Body of pancreas (tissue), 4 donors: ENCODE measurements at regions not wholly inside any gene's neighbourhood (a gene's known extent, or its start where the extent isn't known, plus 50 kb on each side); places are given as distances from the start of the nearest gene placed in this dataset.
A peak's percentile ranks its signal among the peaks of the same experiment; 100 is the strongest.

Experiments used
- ATAC-seq: fragments of 150-250 bp; one replicate; pipeline ENCODE4 v1.9.1; 2016
- DNase-seq, 4 donors: peaks; one replicate each; pipeline ENCODE4 v3.0.0-alpha.2; 2019
- H3K27ac ChIP-seq, 4 donors: fragments of 200-600 bp; sonication (generic); 1 replicate in 3 of 4; 2 replicates in 1 of 4; pipeline versions ENCODE4 v1.5.1 to v1.6.1; 2016 to 2019; ENCODE audit warnings: mild to moderate bottlenecking in 1 of 4, mixed read lengths in 1 of 4, moderate library complexity in 1 of 4
- H3K27me3 ChIP-seq, 2 donors: fragments of 200-600 bp; sonication (generic); one replicate each; pipeline ENCODE4 v1.6.0; 2016; ENCODE audit warnings: mild to moderate bottlenecking in 1 of 2
- H3K36me3 ChIP-seq, 2 donors: fragments of 200-600 bp; sonication (generic); replicated peaks in 1 of 2; 2 replicates each; pipeline ENCODE4 v1.5.1; 2016; ENCODE audit warnings: low read depth in 2 of 2; ENCODE audit not compliant: insufficient read depth in 1 of 2
- H3K4me1 ChIP-seq: fragments of 200-600 bp; sonication (generic); one replicate; pipeline ENCODE4 v1.6.0; 2016
- H3K4me3 ChIP-seq, 2 donors: fragments of 200-600 bp; sonication (generic); 1 replicate in 1 of 2; 2 replicates in 1 of 2; pipeline ENCODE4 v1.5.1; 2016 to 2019
- H3K9me3 ChIP-seq, 3 donors: fragments of 200-600 bp; sonication (generic); 1 replicate in 2 of 3; 2 replicates in 1 of 3; pipeline ENCODE4 v1.5.1; 2016
- POLR2A ChIP-seq, 3 donors: fragments of 450-650 bp; IDR thresholded peaks; one replicate each; pipeline ENCODE4 v1.6.1; 2016; ENCODE audit warnings: antibody characterized with exemption in 3 of 3, mild to moderate bottlenecking in 2 of 3
- WGBS, 2 donors: methylation state at CpG; one replicate each; pipeline ENCODE4 v1.1.5; 2017; 5-methylcytosine and 5-hydroxymethylcytosine counted together
- intact Hi-C: fragments of 100-400 bp; cut with DNase I; formaldehyde crosslinking; loops from one replicate; pipeline ENCODE4 v1.15.1; 2023
- TF ChIP-seq, protein P1 (sequence below), 7 experiments: fragments of 450-650 bp in 4 of 7; fragments of 200-600 bp in 3 of 7; sonication (generic) in 3 of 7; IDR thresholded peaks; one replicate each; pipeline ENCODE4 v1.5.1; 2016 to 2019; ENCODE audit warnings: antibody characterized with exemption in 7 of 7

DNA sequence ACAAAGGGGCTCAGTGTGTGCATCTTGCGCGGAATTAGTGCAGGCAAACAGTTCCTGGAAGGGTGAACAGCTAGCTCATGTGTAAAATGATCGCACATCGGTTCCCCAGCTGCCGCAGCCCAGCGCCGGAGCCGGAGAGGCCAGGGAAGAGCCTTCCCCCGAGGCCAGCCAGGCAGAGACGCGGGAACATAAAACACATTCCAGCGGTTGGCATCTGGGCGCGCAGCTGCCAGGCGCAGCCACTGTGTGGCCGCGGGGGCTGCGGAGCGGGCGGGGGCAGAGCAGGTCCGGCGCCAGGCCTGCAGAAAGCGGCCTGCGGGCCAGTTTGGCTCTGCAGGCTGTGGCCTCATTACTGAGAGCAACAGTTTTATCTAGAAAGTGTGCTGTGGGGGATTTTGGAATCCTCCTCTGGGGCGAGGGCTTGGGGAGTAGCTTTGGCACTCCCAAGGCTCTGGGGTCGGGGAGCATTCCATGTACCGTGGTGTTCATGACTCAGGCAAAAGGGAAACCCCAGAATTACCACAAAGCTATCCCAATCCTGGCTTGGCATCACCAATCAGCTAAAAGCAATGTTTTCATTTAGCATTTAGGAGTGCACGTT lies 74.3 kb downstream of the SAMD9 start:
- Histone ChIP-seq H3K9me3 (no peaks in the 10 kb centered on the region), H3K4me3 (no peak overlapping the region), H3K27ac (no peak overlapping the region), H3K4me1 (no peaks in the 10 kb centered on the region), H3K36me3 (no peaks in the 10 kb centered on the region), H3K27me3 (no peaks in the 10 kb centered on the region)
- ATAC-seq (peak; percentile 18), DNase-seq (peak in 1 of 4 donors; percentile 8)
- WGBS, 2 donors = 27 to 38% methylated on average over 6 to 28 of the region's 28 CpGs
- no peak for TF ChIP-seq POLR2A (IDR thresholded peaks at IDR 0.05)
- TF ChIP-seq, protein P1, sequence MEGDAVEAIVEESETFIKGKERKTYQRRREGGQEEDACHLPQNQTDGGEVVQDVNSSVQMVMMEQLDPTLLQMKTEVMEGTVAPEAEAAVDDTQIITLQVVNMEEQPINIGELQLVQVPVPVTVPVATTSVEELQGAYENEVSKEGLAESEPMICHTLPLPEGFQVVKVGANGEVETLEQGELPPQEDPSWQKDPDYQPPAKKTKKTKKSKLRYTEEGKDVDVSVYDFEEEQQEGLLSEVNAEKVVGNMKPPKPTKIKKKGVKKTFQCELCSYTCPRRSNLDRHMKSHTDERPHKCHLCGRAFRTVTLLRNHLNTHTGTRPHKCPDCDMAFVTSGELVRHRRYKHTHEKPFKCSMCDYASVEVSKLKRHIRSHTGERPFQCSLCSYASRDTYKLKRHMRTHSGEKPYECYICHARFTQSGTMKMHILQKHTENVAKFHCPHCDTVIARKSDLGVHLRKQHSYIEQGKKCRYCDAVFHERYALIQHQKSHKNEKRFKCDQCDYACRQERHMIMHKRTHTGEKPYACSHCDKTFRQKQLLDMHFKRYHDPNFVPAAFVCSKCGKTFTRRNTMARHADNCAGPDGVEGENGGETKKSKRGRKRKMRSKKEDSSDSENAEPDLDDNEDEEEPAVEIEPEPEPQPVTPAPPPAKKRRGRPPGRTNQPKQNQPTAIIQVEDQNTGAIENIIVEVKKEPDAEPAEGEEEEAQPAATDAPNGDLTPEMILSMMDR (IDR thresholded peaks at IDR 0.05) = no peak
- intact Hi-C loops = no loop called here

- Histone ChIP-seq H3K27me3 (no peaks in the 10 kb centered on the region), H3K36me3 (no peaks in the 10 kb centered on the region)
- ATAC-seq = no peak
Measured at GRCh38 chr7:93040355-93040754, 77.4 kb downstream of the SAMD9 start.

GRCh38 chr7:93039786-93040185 lies 78.0 kb downstream of the SAMD9 start:
- intact Hi-C loops = no loop called here
- DNase-seq = no peak
- Histone ChIP-seq H3K4me3 (no peak overlapping the region), H3K9me3 (no peaks in the 10 kb centered on the region), H3K27ac (no peak overlapping the region), H3K4me1 (no peaks in the 10 kb centered on the region), H3K36me3 (no peaks in the 10 kb centered on the region), H3K27me3 (no peaks in the 10 kb centered on the region)
- no peak for ATAC-seq
- TF ChIP-seq, protein P1 (IDR thresholded peaks at IDR 0.05) = no peak
- no peak for TF ChIP-seq POLR2A (IDR thresholded peaks at IDR 0.05)
- WGBS, 2 donors = 71 to 84% methylated on average over 1 to 3 of the region's 3 CpGs

More at GRCh38 chr7:93040355-93040754, 77.4 kb downstream of the SAMD9 start:
- Histone ChIP-seq H3K4me1 (no peaks in the 10 kb centered on the region), H3K4me3 (no peak overlapping the region), H3K27ac (no peak overlapping the region), H3K9me3 (no peaks in the 10 kb centered on the region)
- DNase-seq = peak in 1 of 4 donors; percentile 49
- TF ChIP-seq POLR2A (IDR thresholded peaks at IDR 0.05) = no peak
- TF ChIP-seq, protein P1 (IDR thresholded peaks at IDR 0.05) = no peak
- intact Hi-C loops = no loop called here
- WGBS, 2 donors = 59 to 70% methylated on average over 8 to 10 of the region's 10 CpGs

GRCh38 chr7:93039282-93039681 lies 78.5 kb downstream of the SAMD9 start:
- 82 to 89% methylated on average over 2 to 3 of the region's 3 CpGs for WGBS, 2 donors
- H3K4me3 ChIP-seq = no peak overlapping the region
- H3K4me1 ChIP-seq = no peaks in the 10 kb centered on the region
- H3K36me3 ChIP-seq = no peaks in the 10 kb centered on the region
- TF ChIP-seq POLR2A (IDR thresholded peaks at IDR 0.05) = no peak
- TF ChIP-seq, protein P1 (IDR thresholded peaks at IDR 0.05) = no peak
- no peak for DNase-seq
- H3K27ac ChIP-seq = no peak overlapping the region
- no peaks in the 10 kb centered on the region for H3K9me3 ChIP-seq
- no peak for ATAC-seq
- H3K27me3 ChIP-seq = no peaks in the 10 kb centered on the region
- intact Hi-C loops = no loop called here

DNA sequence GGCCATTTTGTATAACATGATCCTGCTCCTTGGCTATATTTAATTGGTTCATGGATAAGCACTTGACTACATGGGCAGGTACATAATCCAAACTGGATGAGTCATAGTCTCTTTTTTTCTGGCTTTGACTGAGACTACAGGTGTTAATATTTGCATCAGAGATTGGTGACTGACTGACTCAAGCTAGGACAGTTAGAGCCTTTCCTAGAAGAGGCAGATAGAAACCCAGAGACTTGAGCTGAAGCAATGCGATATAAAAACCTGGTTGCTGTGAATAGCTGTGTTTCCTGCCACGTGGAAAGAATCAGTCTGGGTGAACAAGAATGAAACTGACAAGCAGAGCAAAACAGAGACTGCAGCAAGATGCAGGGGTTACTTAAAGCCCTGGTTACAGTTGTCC lies 81.0 kb downstream of the SAMD9 start:
- intact Hi-C loops = no loop called here
- no peak overlapping the region for H3K4me3 ChIP-seq
- no peak overlapping the region for H3K27ac ChIP-seq
- no peaks in the 10 kb centered on the region for H3K4me1 ChIP-seq
- DNase-seq (no peak), ATAC-seq (no peak)
- TF ChIP-seq, protein P1 (IDR thresholded peaks at IDR 0.05) = no peak
- no peak for TF ChIP-seq POLR2A (IDR thresholded peaks at IDR 0.05)
- no peaks in the 10 kb centered on the region for H3K36me3 ChIP-seq
- H3K27me3 ChIP-seq = no peaks in the 10 kb centered on the region
- WGBS, 2 donors = 39 to 63% methylated on average over 2 of the region's 2 CpGs
- no peaks in the 10 kb centered on the region for H3K9me3 ChIP-seq
